Skin of body (tissue), 1 donor: ENCODE measurements at regions not wholly inside any gene's neighbourhood (a gene's known extent, or its start where the extent isn't known, plus 50 kb on each side); places are given as distances from the start of the nearest gene placed in this dataset.

Experiments
- DNase-seq: peaks from one replicate; lab custom pipeline; 2025; lab: John Stamatoyannopoulos, UW

DNA sequence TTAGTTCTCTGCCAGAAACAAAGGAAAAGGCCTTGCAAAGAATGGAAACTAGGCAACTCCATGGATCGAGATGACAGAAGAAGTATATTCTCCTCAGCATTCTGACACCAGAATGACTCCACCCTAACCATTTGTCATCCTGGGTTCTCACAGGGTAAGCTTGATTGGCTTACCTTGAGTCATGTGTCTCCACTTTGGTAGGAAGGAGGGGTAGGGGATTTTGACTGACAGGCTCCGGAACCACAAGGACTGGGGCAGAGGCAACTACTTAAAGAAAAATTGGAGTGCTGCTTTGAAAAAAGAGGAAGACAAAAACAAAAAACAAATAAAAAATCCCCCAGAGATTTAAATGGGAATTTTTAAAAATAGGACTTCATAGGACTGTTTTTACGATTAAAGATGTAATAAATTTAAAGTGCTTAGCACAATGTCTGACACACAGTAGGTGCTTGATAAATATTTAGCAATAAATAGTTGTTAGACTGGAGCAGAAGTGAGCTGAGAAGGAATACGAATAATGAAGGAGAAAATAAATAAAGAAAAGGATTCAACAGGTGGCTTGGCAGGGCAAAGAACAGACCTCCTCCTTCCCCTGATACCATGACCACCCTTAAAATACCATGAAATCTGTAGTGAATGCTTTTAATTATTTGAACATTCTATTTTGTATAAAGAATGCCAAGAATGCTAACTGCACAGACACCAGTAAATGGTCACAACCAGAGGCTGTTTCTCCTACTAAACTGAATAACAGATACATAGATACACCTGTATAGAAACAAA is 230.2 kb downstream of the CDCA7 start:
- DNase-seq = no peak

DNA sequence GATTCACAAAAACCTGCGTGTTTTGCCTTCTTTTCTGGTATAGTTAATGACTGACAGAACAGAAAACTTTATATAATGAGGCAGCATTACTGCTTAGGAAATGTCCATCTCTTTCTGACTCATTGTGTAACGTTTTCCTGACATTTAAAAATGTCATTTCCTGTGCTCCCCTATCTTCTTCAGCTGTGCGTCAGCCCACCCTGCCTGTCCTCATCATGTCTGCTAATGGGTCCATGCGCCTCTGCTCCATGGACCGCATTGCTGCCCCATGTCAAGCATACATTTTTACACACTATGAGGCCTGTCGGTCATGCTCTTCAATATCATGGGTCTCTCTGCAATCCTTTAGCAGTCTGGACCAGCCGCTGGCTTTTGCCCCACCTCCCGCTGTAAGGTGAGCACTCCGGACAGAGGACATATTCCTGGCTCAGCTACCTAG is 234.3 kb downstream of the CDCA7 start:
- no peak for DNase-seq

DNA sequence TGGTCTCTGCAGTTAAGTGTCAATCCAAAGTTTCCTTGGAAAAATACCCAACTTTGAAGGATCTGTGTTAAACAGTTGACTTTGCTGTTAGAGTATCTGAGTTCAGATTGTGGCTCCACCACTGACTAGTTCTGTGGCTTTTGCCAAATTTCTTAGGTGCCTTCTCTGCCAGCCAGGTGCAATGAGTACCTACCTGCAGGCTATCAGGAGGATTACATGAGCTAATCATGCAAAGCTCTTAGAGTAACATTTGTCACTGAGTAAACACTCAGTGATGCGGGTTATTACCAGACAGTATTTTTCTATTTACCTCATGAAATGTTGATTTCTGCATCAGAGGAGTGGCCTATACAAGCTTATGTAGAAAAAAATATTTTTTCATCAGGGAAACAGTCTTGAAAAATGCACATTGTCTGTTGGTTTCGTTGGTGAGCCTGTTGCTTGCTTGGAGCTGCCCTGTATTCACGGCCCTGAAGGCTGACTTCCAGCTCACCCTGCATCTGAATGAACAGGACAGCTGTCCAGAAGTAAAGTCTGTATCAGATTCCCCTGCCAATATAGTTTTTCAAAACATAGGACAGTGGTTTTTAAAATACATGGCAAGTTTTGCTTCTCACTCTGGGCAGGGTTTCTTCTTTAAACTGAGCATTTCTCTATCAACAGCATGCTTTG is 235.1 kb downstream of the CDCA7 start:
- DNase-seq = peak; percentile 65

DNA sequence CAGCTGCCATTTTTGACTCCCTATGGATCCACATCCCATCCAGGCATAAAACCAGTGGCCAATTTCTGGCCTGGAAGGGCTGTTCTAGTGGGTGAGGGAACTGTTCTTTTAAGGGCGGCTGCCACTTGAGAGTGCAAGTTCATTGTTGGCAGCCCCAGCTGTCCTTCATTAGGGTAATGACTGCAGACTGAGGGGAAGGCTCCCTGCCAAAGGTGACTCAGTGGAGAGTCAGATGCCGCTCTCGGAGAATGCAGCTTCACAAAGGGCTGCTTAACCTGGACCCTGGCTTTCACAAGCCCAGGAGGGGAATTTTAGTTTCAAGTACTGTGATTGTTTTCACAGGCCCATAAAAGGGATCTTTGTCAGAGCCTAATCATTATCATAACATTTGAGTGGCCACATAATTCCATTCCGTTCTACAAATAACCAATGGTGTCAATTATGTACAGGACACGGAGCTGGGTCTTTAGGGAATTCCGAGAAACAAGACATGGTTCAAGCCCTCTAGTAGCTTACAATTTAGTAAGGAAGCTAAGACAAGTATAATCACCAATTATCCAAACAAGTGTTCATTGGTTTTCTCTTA is 235.7 kb downstream of the CDCA7 start:
- DNase-seq = peak; percentile 65

DNA sequence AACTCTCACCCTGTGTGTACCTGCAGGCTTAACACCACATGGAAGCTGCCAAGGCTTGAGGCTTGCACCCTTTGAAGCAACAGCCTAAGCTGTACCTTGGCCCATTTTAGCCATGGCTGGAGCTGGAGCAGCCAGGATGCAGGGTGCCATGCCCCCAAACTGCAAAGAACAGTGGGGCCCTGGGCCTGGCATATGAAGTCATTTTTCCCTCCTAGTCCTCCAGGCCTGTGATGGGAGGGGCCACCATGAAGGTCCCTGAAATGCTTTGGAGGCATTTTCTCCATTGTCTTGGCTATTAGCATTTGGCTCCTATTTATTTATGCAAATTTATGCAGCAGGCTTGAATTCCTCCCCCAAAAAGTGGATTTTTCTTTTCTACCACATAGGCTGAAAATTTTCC is 238.4 kb downstream of the CDCA7 start:
- no peak for DNase-seq

- no peak for DNase-seq
Measured at GRCh38 chr2:173596244-173596643, 241.6 kb downstream of the CDCA7 start.

DNA sequence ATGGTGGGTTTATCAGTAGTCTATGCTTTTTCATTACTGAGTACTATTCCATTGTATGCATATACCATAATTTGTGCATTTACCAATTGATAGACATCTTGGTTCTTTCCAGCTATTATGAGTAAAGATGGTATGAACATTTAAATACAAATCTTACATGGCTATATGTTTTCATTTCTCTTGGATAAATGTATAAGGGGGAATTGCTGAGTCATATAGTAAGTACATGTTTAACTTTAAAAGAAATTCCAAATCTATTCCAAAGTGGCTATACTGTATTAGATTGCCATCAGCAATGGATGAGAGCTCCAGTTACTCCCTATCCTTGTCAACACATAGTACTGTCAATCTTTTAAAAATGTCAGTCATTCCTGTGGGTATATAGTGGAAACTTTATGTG is 243.9 kb downstream of the CDCA7 start:
- DNase-seq = no peak

GRCh38 chr2:173599821-173600359 is 245.2 kb downstream of the CDCA7 start:
- DNase-seq = no peak

- no peak for DNase-seq
Measured at GRCh38 chr2:173602153-173602795, 247.6 kb downstream of the CDCA7 start.

DNA sequence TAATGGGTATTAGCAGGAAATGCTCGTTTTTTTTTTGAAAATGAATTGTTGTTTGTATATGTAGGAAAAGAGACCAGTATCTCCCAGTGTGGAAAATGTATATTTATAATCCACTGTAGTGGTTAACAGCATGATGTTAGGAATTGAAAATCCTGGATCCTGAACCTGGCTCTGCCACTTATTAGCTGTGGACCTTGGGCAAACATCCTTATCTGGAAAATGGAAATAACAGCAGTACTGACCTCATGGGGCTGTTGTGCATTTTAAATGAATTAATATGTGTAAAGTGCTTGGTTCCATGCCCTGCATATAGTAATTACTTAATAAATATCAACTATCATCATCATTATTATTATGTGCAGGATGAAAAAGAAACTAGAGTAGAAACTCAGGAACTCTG is 251.3 kb downstream of the CDCA7 start:
- no peak for DNase-seq

GRCh38 chr2:173606619-173607248 is 252.1 kb downstream of the CDCA7 start:
- no peak for DNase-seq

DNA sequence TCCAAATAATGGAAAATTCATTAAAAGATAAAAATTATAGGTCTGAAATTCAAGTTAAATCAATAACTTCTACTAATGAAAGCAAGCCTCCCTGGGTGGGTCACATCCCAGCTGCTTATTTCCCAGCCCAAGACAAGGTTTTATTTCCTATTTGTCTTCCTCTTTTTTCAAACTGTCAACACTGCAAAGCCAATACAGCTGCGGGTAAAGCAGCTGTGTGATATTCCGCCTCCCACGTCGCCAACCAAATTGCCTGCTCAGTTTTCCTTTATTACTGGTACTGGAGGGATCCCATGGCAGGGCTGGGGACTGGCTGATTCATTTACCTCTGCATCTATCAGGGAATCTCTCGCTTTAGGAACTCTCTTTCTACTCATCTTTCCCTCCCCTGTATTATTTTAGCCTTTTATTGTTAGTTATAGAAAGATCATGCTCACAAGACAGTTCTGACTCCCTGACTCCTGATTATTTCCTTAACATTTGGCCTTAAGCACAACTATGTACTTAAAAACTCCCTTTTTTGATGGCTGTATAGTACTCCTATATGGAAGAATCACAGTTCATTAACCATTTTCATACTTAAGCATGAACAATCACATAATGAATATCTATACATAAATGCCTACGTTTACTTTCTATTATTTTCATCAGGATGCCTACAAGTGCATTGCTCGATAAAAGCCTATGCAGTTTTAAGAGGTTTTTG is 253.1 kb downstream of the CDCA7 start:
- peak; percentile 27 for DNase-seq

DNA sequence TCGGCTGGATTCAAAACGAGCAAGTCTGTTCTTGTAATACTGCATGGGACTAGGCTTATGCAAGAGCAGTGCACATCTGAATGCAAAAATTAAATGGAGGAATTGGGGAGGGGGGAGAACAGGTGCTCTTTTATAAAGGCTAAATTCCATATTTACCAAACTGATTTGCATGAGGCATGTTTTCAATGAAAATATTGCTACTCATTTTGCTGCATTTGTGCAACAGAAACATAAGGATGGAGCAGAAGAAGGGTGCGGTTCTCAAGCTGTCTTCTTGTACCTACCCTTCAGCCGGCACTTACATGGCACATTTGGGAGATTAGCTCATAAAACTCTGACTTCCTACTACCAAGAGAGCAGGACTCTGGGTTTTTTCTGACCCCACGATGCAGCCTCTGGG is 256.4 kb downstream of the CDCA7 start:
- no peak for DNase-seq

DNA sequence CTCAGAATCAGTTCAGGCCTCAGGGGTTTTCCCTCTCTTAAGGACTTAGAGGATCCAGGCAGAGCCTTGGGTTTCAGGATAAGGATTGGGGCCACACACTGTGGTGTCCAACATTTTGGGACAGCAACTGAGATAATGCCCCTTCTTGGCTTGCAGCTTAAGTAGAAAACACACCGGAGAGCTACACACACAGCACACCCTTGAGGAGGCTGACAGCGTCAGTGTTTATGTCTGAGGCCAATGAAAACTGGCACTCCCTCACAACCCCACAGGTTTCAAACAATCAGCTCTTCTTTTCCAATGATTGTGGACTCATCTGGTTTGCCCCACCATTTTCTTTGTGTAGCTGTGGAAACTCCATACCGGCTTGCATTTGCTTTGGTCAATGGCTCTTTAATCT is 257.7 kb downstream of the CDCA7 start:
- no peak for DNase-seq

GRCh38 chr2:173613386-173613785 is 258.7 kb downstream of the CDCA7 start:
- DNase-seq = no peak

DNA sequence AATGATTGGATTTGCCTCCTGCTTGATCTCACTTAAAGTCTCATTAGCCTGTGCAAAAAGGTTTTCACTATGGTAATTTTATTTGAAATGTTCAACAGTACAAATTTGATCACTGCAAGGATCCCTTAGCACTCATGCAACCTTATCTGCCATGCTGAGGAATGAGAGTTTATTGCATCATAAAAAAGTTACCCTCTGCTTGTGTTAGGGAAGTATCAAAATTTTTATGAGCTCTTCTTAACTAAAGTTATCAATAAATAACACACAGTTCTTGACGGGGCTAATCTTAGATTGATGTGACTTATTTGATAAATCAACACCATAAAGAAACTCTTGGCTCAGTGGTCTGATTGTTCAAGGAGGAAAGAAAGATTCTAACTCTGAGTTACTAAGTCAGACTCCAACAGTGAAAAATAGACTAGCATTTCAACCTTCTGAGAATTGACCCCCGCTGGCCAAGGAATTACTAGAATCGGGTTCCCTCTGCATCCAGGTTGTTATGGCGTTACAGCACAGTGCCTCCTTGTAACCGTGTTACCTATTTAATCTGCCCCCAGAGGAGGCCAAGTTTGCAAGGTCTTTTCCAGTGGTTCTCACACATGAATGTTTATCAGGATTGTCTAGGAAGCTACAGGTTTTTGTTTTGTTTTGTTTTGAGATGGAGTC is 259.7 kb downstream of the CDCA7 start:
- DNase-seq = no peak

GRCh38 chr2:173623438-173624319 is 269.0 kb downstream of the CDCA7 start:
- no peak for DNase-seq

- DNase-seq = no peak
Measured at GRCh38 chr2:173625315-173625714, 270.6 kb downstream of the CDCA7 start.

GRCh38 chr2:173629076-173629475 is 274.4 kb downstream of the CDCA7 start:
- no peak for DNase-seq
